ENCODE measurements at regions not wholly inside any gene's neighbourhood (a gene's known extent, or its start where the extent isn't known, plus 50 kb on each side); places are given as distances from the start of the nearest gene placed in this dataset.

GRCh38 chr1:234544087-234544579 lies 65.2 kb upstream of the TARBP1 start:
- TF ChIP-seq, protein P1, sequence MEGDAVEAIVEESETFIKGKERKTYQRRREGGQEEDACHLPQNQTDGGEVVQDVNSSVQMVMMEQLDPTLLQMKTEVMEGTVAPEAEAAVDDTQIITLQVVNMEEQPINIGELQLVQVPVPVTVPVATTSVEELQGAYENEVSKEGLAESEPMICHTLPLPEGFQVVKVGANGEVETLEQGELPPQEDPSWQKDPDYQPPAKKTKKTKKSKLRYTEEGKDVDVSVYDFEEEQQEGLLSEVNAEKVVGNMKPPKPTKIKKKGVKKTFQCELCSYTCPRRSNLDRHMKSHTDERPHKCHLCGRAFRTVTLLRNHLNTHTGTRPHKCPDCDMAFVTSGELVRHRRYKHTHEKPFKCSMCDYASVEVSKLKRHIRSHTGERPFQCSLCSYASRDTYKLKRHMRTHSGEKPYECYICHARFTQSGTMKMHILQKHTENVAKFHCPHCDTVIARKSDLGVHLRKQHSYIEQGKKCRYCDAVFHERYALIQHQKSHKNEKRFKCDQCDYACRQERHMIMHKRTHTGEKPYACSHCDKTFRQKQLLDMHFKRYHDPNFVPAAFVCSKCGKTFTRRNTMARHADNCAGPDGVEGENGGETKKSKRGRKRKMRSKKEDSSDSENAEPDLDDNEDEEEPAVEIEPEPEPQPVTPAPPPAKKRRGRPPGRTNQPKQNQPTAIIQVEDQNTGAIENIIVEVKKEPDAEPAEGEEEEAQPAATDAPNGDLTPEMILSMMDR (IDR thresholded peaks at IDR 0.05; ENCODE audit: low read depth, low read length), result no peak
- TF ChIP-seq POLR2A (IDR thresholded peaks at IDR 0.05; ENCODE audit: extremely low read depth, insufficient read length) (no peak), MYC (IDR thresholded peaks at IDR 0.05; ENCODE audit: low read depth, low read length) (no peak)
- TF ChIP-seq, protein P2, sequence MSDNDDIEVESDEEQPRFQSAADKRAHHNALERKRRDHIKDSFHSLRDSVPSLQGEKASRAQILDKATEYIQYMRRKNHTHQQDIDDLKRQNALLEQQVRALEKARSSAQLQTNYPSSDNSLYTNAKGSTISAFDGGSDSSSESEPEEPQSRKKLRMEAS (IDR thresholded peaks at IDR 0.05; ENCODE audit: low read depth, low read length), result no peak
